HCT116 (cell line): ENCODE measurements at regions not wholly inside any gene's neighbourhood (a gene's known extent, or its start where the extent isn't known, plus 50 kb on each side); places are given as distances from the start of the nearest gene placed in this dataset.

Experiments used
- ATAC-seq: fragments of 200-7000 bp; cut with Tn5 transposase; 2 replicates; pipeline ENCODE4 v1.9.1; 2020; ENCODE audit warnings: mild to moderate bottlenecking, moderate library complexity
- BruUV-seq: library from RNA; stranded (reverse); fragments of 400-500 nt; replicated peaks from 2 replicates; lab custom pipeline; 2021; lab: Mats Ljungman, UMichigan
- CTCF ChIA-PET: fragments of 300-600 bp; sonication (Branson Sonifier 250); formaldehyde crosslinking; loops from one replicate; lab custom pipeline; 2021; ENCODE audit warnings: antibody characterized with exemption; lab: Charles Lee
- POLR2A ChIA-PET: fragments of 300-600, 350-600 bp; sonication (Branson Sonifier 250); formaldehyde crosslinking; loops from one replicate; lab custom pipeline; 2021; ENCODE audit warnings: antibody characterized with exemption; lab: Charles Lee
- RAD21 ChIA-PET, 2 experiments: fragments of 300-600 bp; sonication (Branson Sonifier 250); formaldehyde crosslinking; loops; one replicate each; lab custom pipeline; 2023; ENCODE audit warnings: low total read pairs in 2 of 2; ENCODE audit not compliant: uncharacterized antibody in 2 of 2, unreplicated experiment in 2 of 2, low non-redundant PET in 1 of 2; lab: Charles Lee
- DNase-seq: peaks from one replicate; pipeline ENCODE4 v3.0.0-alpha.2; 2010; ENCODE audit warnings: low read depth, low spot score
- H2AFZ ChIP-seq: fragments of 200-600 bp; shearing (Covaris generic), sonication (generic); 2 replicates; pipeline ENCODE4 v1.6.1; 2017; ENCODE audit warnings: low read depth, mixed run types, mixed read lengths, antibody characterized with exemption, low read length; ENCODE audit not compliant: poor library complexity, severe bottlenecking
- H3K27ac ChIP-seq: 2 replicates; pipeline ENCODE4 v1.5.1; 2012; ENCODE audit warnings: low read depth, low read length
- H3K27me3 ChIP-seq: fragments of 200-600 bp; sonication (generic); 2 replicates; pipeline ENCODE4 v1.6.1; 2016; ENCODE audit warnings: mixed run types, low read length, mixed read lengths; ENCODE audit not compliant: insufficient read depth
- H3K36me3 ChIP-seq, 2 experiments: fragments of 200-500 bp in 1 of 2; fragments of 200-600 bp in 1 of 2; sonication (Bioruptor generic) in 1 of 2; sonication (generic) in 1 of 2; 2 replicates each; pipeline versions ENCODE4 v1.5.1 to v1.6.1; 2014 to 2016; ENCODE audit warnings: low read length in 2 of 2, inconsistent platforms in 1 of 2, mixed read lengths in 1 of 2, mixed run types in 1 of 2; ENCODE audit not compliant: insufficient read depth in 2 of 2, control insufficient read depth in 1 of 2
- H3K4me1 ChIP-seq, 2 experiments: fragments of 200-600 bp in 1 of 2; sonication (generic) in 1 of 2; 2 replicates each; pipeline versions ENCODE4 v1.5.1 to v1.6.1; 2012 to 2017; ENCODE audit warnings: low read length in 2 of 2, inconsistent platforms in 1 of 2, mild to moderate bottlenecking in 1 of 2, mixed read lengths in 1 of 2, mixed run types in 1 of 2, moderate library complexity in 1 of 2; ENCODE audit not compliant: insufficient read depth in 2 of 2, control insufficient read depth in 1 of 2
- H3K4me2 ChIP-seq: fragments of 200-600 bp; sonication (generic); 2 replicates; pipeline ENCODE4 v1.6.1; 2017; ENCODE audit warnings: mixed run types, low read length, mixed read lengths
- H3K4me3 ChIP-seq, 2 experiments: fragments of 200-600 bp in 1 of 2; sonication (generic) in 1 of 2; replicated peaks in 1 of 2; 2 replicates each; pipeline ENCODE4 v1.5.1; 2011 to 2016; ENCODE audit warnings: low read length in 2 of 2, control low read depth in 1 of 2, low read depth in 1 of 2, mild to moderate bottlenecking in 1 of 2, mixed read lengths in 1 of 2, mixed run types in 1 of 2
- H3K79me2 ChIP-seq: fragments of 200-600 bp; sonication (generic); 2 replicates; pipeline ENCODE4 v1.6.1; 2017; ENCODE audit warnings: mild to moderate bottlenecking, mixed run types, low read length, moderate library complexity, mixed read lengths; ENCODE audit not compliant: insufficient read depth
- H3K9ac ChIP-seq: fragments of 200-600 bp; sonication (generic); 2 replicates; pipeline ENCODE4 v1.6.1; 2016; ENCODE audit warnings: low read length, mixed read lengths
- H3K9me2 ChIP-seq: fragments of 200-600 bp; sonication (generic), shearing (Covaris generic); 2 replicates; pipeline ENCODE4 v1.6.1; 2017; ENCODE audit warnings: mixed run types, mild to moderate bottlenecking, moderate library complexity; ENCODE audit not compliant: insufficient read depth
- H3K9me3 ChIP-seq, 2 experiments: fragments of 200-500 bp in 1 of 2; fragments of 200-600 bp in 1 of 2; sonication (Bioruptor generic) in 1 of 2; sonication (generic) in 1 of 2; 2 replicates each; pipeline ENCODE4 v1.6.1; 2014 to 2017; ENCODE audit warnings: low read length in 2 of 2, mixed read lengths in 2 of 2, inconsistent platforms in 1 of 2, low read depth in 1 of 2, mild to moderate bottlenecking in 1 of 2, mixed run types in 1 of 2, moderate library complexity in 1 of 2; ENCODE audit not compliant: control insufficient read depth in 1 of 2, insufficient read depth in 1 of 2
- H4K20me1 ChIP-seq: fragments of 200-600 bp; sonication (generic), shearing (Covaris generic); 2 replicates; pipeline ENCODE4 v1.6.1; 2017; ENCODE audit warnings: mixed run types, mild to moderate bottlenecking, moderate library complexity; ENCODE audit not compliant: insufficient read depth
- ATF3 ChIP-seq: IDR thresholded peaks from 2 replicates; pipeline ENCODE4 v1.6.1; 2012
- EZH2 ChIP-seq: fragments of 200-600 bp; sonication (generic); IDR thresholded peaks from 2 replicates; pipeline ENCODE4 v1.6.1; 2017; ENCODE audit warnings: antibody characterized with exemption, mixed run types
- JUND ChIP-seq: IDR thresholded peaks from 2 replicates; pipeline ENCODE4 v1.6.1; 2012
- MAX ChIP-seq: IDR thresholded peaks from 2 replicates; pipeline ENCODE4 v1.6.1; 2012
- POLR2A ChIP-seq: IDR thresholded peaks from 2 replicates; pipeline ENCODE4 v1.7.0; 2011; ENCODE audit warnings: borderline replicate concordance; ENCODE audit not compliant: insufficient read depth, insufficient read length; ENCODE audit errors: extremely low read depth
- RAD21 ChIP-seq: IDR thresholded peaks from 2 replicates; pipeline ENCODE4 v1.6.1; 2012; ENCODE audit warnings: low read depth, mild to moderate bottlenecking
- REST ChIP-seq: IDR thresholded peaks from 2 replicates; pipeline ENCODE4 v1.6.1; 2012; ENCODE audit warnings: low read depth
- YY1 ChIP-seq: IDR thresholded peaks from 2 replicates; pipeline ENCODE4 v1.6.1; 2011; ENCODE audit warnings: low read length, low read depth, moderate library complexity, mild to moderate bottlenecking; ENCODE audit not compliant: insufficient replicate concordance; ENCODE audit errors: extremely low read depth
- ZFX ChIP-seq: fragments of 450-650 bp; IDR thresholded peaks from 2 replicates; pipeline ENCODE4 v1.6.1; 2017
- intact Hi-C: fragments of 100-400 bp; cut with micrococcal nuclease; formaldehyde crosslinking; loops from 2 replicates; pipeline ENCODE4 v1.10.0; 2022

- H3K4me2 ChIP-seq = no peak overlapping the region
- no peak overlapping the region for H3K27ac ChIP-seq
- no peaks in the 10 kb centered on the region for H3K9me2 ChIP-seq
- no peaks in the 10 kb centered on the region for H3K36me3 ChIP-seq
- H3K79me2 ChIP-seq = no peaks in the 10 kb centered on the region
- no peak for TF ChIP-seq ZFX
- peak; percentile 88 for TF ChIP-seq REST
- no peak for TF ChIP-seq POLR2A
- ChIA-PET RAD21 (no interaction called here), POLR2A (no interaction called here), CTCF (no interaction called here)
- H3K9me3 ChIP-seq = no peaks in the 10 kb centered on the region
- intact Hi-C loops = loop anchor here (2.0 kb wide), 1 partner anchor 35 kb away; no protein-coding TSS in a partner anchor
- DNase-seq (no peak), ATAC-seq (no peak)
- H4K20me1 ChIP-seq = no peaks in the 10 kb centered on the region
- H2AFZ ChIP-seq = no peak overlapping the region
- no peaks in the 10 kb centered on the region for H3K4me1 ChIP-seq
- H3K27me3 ChIP-seq = peaks cover 74% of the 10 kb centered on the region
- BruUV-seq = no TSS peak
- no peak overlapping the region for H3K9ac ChIP-seq
- H3K4me3 ChIP-seq = no peak overlapping the region
These were observed 131.3 kb downstream of the AIPL1 start for GRCh38 chr17:6303664-6304063.

- ATAC-seq (no peak), DNase-seq (no peak)
- Histone ChIP-seq H3K9me2 (no peaks in the 10 kb centered on the region), H3K27ac (no peak overlapping the region), H3K27me3 (peaks cover 78% of the 10 kb centered on the region), H4K20me1 (no peaks in the 10 kb centered on the region), H3K79me2 (no peaks in the 10 kb centered on the region), H3K9ac (no peak overlapping the region), H3K4me3 (no peak overlapping the region), H3K9me3 (no peaks in the 10 kb centered on the region), H3K36me3 (no peaks in the 10 kb centered on the region), H3K4me2 (no peak overlapping the region), H2AFZ (no peak overlapping the region), H3K4me1 (no peaks in the 10 kb centered on the region)
- ChIA-PET RAD21 (no interaction called here), POLR2A (no interaction called here), CTCF (no interaction called here)
- TF ChIP-seq POLR2A (no peak), RAD21 (no peak), JUND (no peak), ATF3 (no peak), MAX (no peak), EZH2 (no peak), YY1 (no peak)
- no TSS peak for BruUV-seq
- intact Hi-C loops = no loop called here
These were observed 135.6 kb downstream of the AIPL1 start for GRCh38 chr17:6299275-6299674.
